HCT116 (cell line): ENCODE measurements at regions not wholly inside any gene's neighbourhood (a gene's known extent, or its start where the extent isn't known, plus 50 kb on each side); places are given as distances from the start of the nearest gene placed in this dataset.

ENCODE experiments used
- ATAC-seq: fragments of 200-7000 bp; cut with Tn5 transposase; 2 replicates; pipeline ENCODE4 v1.9.1; 2020; ENCODE audit warnings: mild to moderate bottlenecking, moderate library complexity
- BruUV-seq: library from RNA; stranded (reverse); fragments of 400-500 nt; replicated peaks from 2 replicates; lab custom pipeline; 2021; lab: Mats Ljungman, UMichigan
- CTCF ChIA-PET: fragments of 300-600 bp; sonication (Branson Sonifier 250); formaldehyde crosslinking; loops from one replicate; lab custom pipeline; 2021; ENCODE audit warnings: antibody characterized with exemption; lab: Charles Lee
- POLR2A ChIA-PET: fragments of 300-600, 350-600 bp; sonication (Branson Sonifier 250); formaldehyde crosslinking; loops from one replicate; lab custom pipeline; 2021; ENCODE audit warnings: antibody characterized with exemption; lab: Charles Lee
- RAD21 ChIA-PET, 2 experiments: fragments of 300-600 bp; sonication (Branson Sonifier 250); formaldehyde crosslinking; loops; one replicate each; lab custom pipeline; 2023; ENCODE audit warnings: low total read pairs in 2 of 2; ENCODE audit not compliant: uncharacterized antibody in 2 of 2, unreplicated experiment in 2 of 2, low non-redundant PET in 1 of 2; lab: Charles Lee
- DNase-seq: peaks from one replicate; pipeline ENCODE4 v3.0.0-alpha.2; 2010; ENCODE audit warnings: low read depth, low spot score
- H2AFZ ChIP-seq: fragments of 200-600 bp; shearing (Covaris generic), sonication (generic); 2 replicates; pipeline ENCODE4 v1.6.1; 2017; ENCODE audit warnings: low read depth, mixed run types, mixed read lengths, antibody characterized with exemption, low read length; ENCODE audit not compliant: poor library complexity, severe bottlenecking
- H3K27ac ChIP-seq: 2 replicates; pipeline ENCODE4 v1.5.1; 2012; ENCODE audit warnings: low read depth, low read length
- H3K27me3 ChIP-seq: fragments of 200-600 bp; sonication (generic); 2 replicates; pipeline ENCODE4 v1.6.1; 2016; ENCODE audit warnings: mixed run types, low read length, mixed read lengths; ENCODE audit not compliant: insufficient read depth
- H3K36me3 ChIP-seq, 2 experiments: fragments of 200-500 bp in 1 of 2; fragments of 200-600 bp in 1 of 2; sonication (Bioruptor generic) in 1 of 2; sonication (generic) in 1 of 2; 2 replicates each; pipeline versions ENCODE4 v1.5.1 to v1.6.1; 2014 to 2016; ENCODE audit warnings: low read length in 2 of 2, inconsistent platforms in 1 of 2, mixed read lengths in 1 of 2, mixed run types in 1 of 2; ENCODE audit not compliant: insufficient read depth in 2 of 2, control insufficient read depth in 1 of 2
- H3K4me1 ChIP-seq, 2 experiments: fragments of 200-600 bp in 1 of 2; sonication (generic) in 1 of 2; 2 replicates each; pipeline versions ENCODE4 v1.5.1 to v1.6.1; 2012 to 2017; ENCODE audit warnings: low read length in 2 of 2, inconsistent platforms in 1 of 2, mild to moderate bottlenecking in 1 of 2, mixed read lengths in 1 of 2, mixed run types in 1 of 2, moderate library complexity in 1 of 2; ENCODE audit not compliant: insufficient read depth in 2 of 2, control insufficient read depth in 1 of 2
- H3K4me2 ChIP-seq: fragments of 200-600 bp; sonication (generic); 2 replicates; pipeline ENCODE4 v1.6.1; 2017; ENCODE audit warnings: mixed run types, low read length, mixed read lengths
- H3K4me3 ChIP-seq, 2 experiments: fragments of 200-600 bp in 1 of 2; sonication (generic) in 1 of 2; replicated peaks in 1 of 2; 2 replicates each; pipeline ENCODE4 v1.5.1; 2011 to 2016; ENCODE audit warnings: low read length in 2 of 2, control low read depth in 1 of 2, low read depth in 1 of 2, mild to moderate bottlenecking in 1 of 2, mixed read lengths in 1 of 2, mixed run types in 1 of 2
- H3K79me2 ChIP-seq: fragments of 200-600 bp; sonication (generic); 2 replicates; pipeline ENCODE4 v1.6.1; 2017; ENCODE audit warnings: mild to moderate bottlenecking, mixed run types, low read length, moderate library complexity, mixed read lengths; ENCODE audit not compliant: insufficient read depth
- H3K9ac ChIP-seq: fragments of 200-600 bp; sonication (generic); 2 replicates; pipeline ENCODE4 v1.6.1; 2016; ENCODE audit warnings: low read length, mixed read lengths
- H3K9me2 ChIP-seq: fragments of 200-600 bp; sonication (generic), shearing (Covaris generic); 2 replicates; pipeline ENCODE4 v1.6.1; 2017; ENCODE audit warnings: mixed run types, mild to moderate bottlenecking, moderate library complexity; ENCODE audit not compliant: insufficient read depth
- H3K9me3 ChIP-seq, 2 experiments: fragments of 200-500 bp in 1 of 2; fragments of 200-600 bp in 1 of 2; sonication (Bioruptor generic) in 1 of 2; sonication (generic) in 1 of 2; 2 replicates each; pipeline ENCODE4 v1.6.1; 2014 to 2017; ENCODE audit warnings: low read length in 2 of 2, mixed read lengths in 2 of 2, inconsistent platforms in 1 of 2, low read depth in 1 of 2, mild to moderate bottlenecking in 1 of 2, mixed run types in 1 of 2, moderate library complexity in 1 of 2; ENCODE audit not compliant: control insufficient read depth in 1 of 2, insufficient read depth in 1 of 2
- H4K20me1 ChIP-seq: fragments of 200-600 bp; sonication (generic), shearing (Covaris generic); 2 replicates; pipeline ENCODE4 v1.6.1; 2017; ENCODE audit warnings: mixed run types, mild to moderate bottlenecking, moderate library complexity; ENCODE audit not compliant: insufficient read depth
- ATF3 ChIP-seq: IDR thresholded peaks from 2 replicates; pipeline ENCODE4 v1.6.1; 2012
- CEBPB ChIP-seq: IDR thresholded peaks from 2 replicates; pipeline ENCODE4 v1.6.1; 2012; ENCODE audit warnings: low read depth
- CTCF ChIP-seq, 3 experiments: fragments of 200-600 bp in 1 of 3; sonication (generic) in 1 of 3; IDR thresholded peaks in 2 of 3; conservative IDR thresholded peaks in 1 of 3; 2 replicates each; pipeline ENCODE4 v1.5.1; 2012 to 2017; ENCODE audit warnings: low read depth in 2 of 3, low read length in 2 of 3, antibody characterized with exemption in 1 of 3, borderline replicate concordance in 1 of 3, control low read depth in 1 of 3, mild to moderate bottlenecking in 1 of 3, mixed read lengths in 1 of 3, mixed run types in 1 of 3, moderate library complexity in 1 of 3; ENCODE audit not compliant: insufficient read depth in 1 of 3
- EGR1 ChIP-seq: IDR thresholded peaks from 2 replicates; pipeline ENCODE4 v1.6.1; 2012; ENCODE audit warnings: low read depth
- ELF1 ChIP-seq: IDR thresholded peaks from 2 replicates; pipeline ENCODE4 v1.6.1; 2012; ENCODE audit warnings: low read depth, borderline replicate concordance
- EZH2 ChIP-seq: fragments of 200-600 bp; sonication (generic); IDR thresholded peaks from 2 replicates; pipeline ENCODE4 v1.6.1; 2017; ENCODE audit warnings: antibody characterized with exemption, mixed run types
- EZH2phosphoT487 ChIP-seq: fragments of 200-600 bp; IDR thresholded peaks from 2 replicates; pipeline ENCODE4 v1.6.1; 2018; ENCODE audit warnings: antibody characterized with exemption, borderline replicate concordance
- FOSL1 ChIP-seq: IDR thresholded peaks from 2 replicates; pipeline ENCODE4 v1.6.1; 2012; ENCODE audit warnings: low read depth
- JUND ChIP-seq: IDR thresholded peaks from 2 replicates; pipeline ENCODE4 v1.6.1; 2012
- MAX ChIP-seq: IDR thresholded peaks from 2 replicates; pipeline ENCODE4 v1.6.1; 2012
- POLR2A ChIP-seq: IDR thresholded peaks from 2 replicates; pipeline ENCODE4 v1.7.0; 2011; ENCODE audit warnings: borderline replicate concordance; ENCODE audit not compliant: insufficient read depth, insufficient read length; ENCODE audit errors: extremely low read depth
- POLR2AphosphoS5 ChIP-seq: IDR thresholded peaks from 2 replicates; pipeline ENCODE4 v1.6.1; 2011; ENCODE audit warnings: mild to moderate bottlenecking, low read depth, low read length, moderate library complexity
- RAD21 ChIP-seq: IDR thresholded peaks from 2 replicates; pipeline ENCODE4 v1.6.1; 2012; ENCODE audit warnings: low read depth, mild to moderate bottlenecking
- REST ChIP-seq: IDR thresholded peaks from 2 replicates; pipeline ENCODE4 v1.6.1; 2012; ENCODE audit warnings: low read depth
- SIN3A ChIP-seq: IDR thresholded peaks from 2 replicates; pipeline ENCODE4 v1.6.1; 2012; ENCODE audit warnings: low read depth
- SRF ChIP-seq: IDR thresholded peaks from 2 replicates; pipeline ENCODE4 v1.6.1; 2012; ENCODE audit warnings: low read depth
- TCF7L2 ChIP-seq: IDR thresholded peaks from 2 replicates; pipeline ENCODE4 v1.7.0; 2011; ENCODE audit warnings: borderline replicate concordance, inconsistent platforms; ENCODE audit not compliant: insufficient read depth, insufficient read length; ENCODE audit errors: extremely low read depth
- YY1 ChIP-seq: IDR thresholded peaks from 2 replicates; pipeline ENCODE4 v1.6.1; 2011; ENCODE audit warnings: low read length, low read depth, moderate library complexity, mild to moderate bottlenecking; ENCODE audit not compliant: insufficient replicate concordance; ENCODE audit errors: extremely low read depth
- ZBTB33 ChIP-seq: IDR thresholded peaks from 2 replicates; pipeline ENCODE4 v1.6.1; 2011; ENCODE audit warnings: mild to moderate bottlenecking, low read length, moderate library complexity; ENCODE audit not compliant: insufficient replicate concordance; ENCODE audit errors: extremely low read depth
- ZNF274 ChIP-seq: fragments of 200-500 bp; sonication (Bioruptor generic); IDR thresholded peaks from 2 replicates; pipeline ENCODE4 v1.6.1; 2014; ENCODE audit warnings: mild to moderate bottlenecking, low read depth, low read length, inconsistent platforms
- intact Hi-C: fragments of 100-400 bp; cut with micrococcal nuclease; formaldehyde crosslinking; loops from 2 replicates; pipeline ENCODE4 v1.10.0; 2022

GRCh38 chr3:144301863-144302262 lies 330.2 kb downstream of the DIPK2A start:
- TF ChIP-seq SRF (no peak), ZBTB33 (no peak), YY1 (no peak), CTCF (IDR thresholded peaks at IDR 0.05 in 2 of 3, conservative IDR thresholded peaks at IDR 0.05 in 1 of 3; ENCODE audit: borderline replicate concordance in 1 of 3, insufficient read depth in 1 of 3, low read depth in 2 of 3, low read length in 2 of 3) (no peak), ZNF274 (no peak), POLR2AphosphoS5 (no peak), EZH2phosphoT487 (no peak), MAX (no peak), EZH2 (no peak), TCF7L2 (no peak), ELF1 (no peak), CEBPB (no peak), SIN3A (no peak), ATF3 (no peak), POLR2A (no peak), EGR1 (no peak), JUND (no peak), FOSL1 (no peak), REST (no peak), RAD21 (no peak)
- POLR2A ChIA-PET, result no interaction called here

More at GRCh38 chr3:144301863-144302262, 330.2 kb downstream of the DIPK2A start:
- Histone ChIP-seq H3K9ac (no peak overlapping the region), H3K4me2 (no peak overlapping the region), H4K20me1 (no peaks in the 10 kb centered on the region), H3K27me3 (no peaks in the 10 kb centered on the region), H3K9me3 (no peaks in the 10 kb centered on the region), H3K4me3 (no peak overlapping the region), H3K4me1 (no peaks in the 10 kb centered on the region), H3K36me3 (no peaks in the 10 kb centered on the region), H3K79me2 (no peaks in the 10 kb centered on the region), H3K27ac (no peak overlapping the region), H3K9me2 (no peaks in the 10 kb centered on the region), H2AFZ (no peak overlapping the region)
- no TSS peak for BruUV-seq
- ATAC-seq (no peak), DNase-seq (no peak)
- CTCF ChIA-PET, result no interaction called here
- intact Hi-C loops, result no loop called here
- RAD21 ChIA-PET, result no interaction called here
